ENCODE measurements at regions not wholly inside any gene's neighbourhood (a gene's known extent, or its start where the extent isn't known, plus 50 kb on each side); places are given as distances from the start of the nearest gene placed in this dataset.

GRCh38 chr22:47608421-47608820 is 846.0 kb downstream of the TBC1D22A start:
- no peak for TF ChIP-seq POLR2A (IDR thresholded peaks at IDR 0.05)
- TF ChIP-seq, protein P1, sequence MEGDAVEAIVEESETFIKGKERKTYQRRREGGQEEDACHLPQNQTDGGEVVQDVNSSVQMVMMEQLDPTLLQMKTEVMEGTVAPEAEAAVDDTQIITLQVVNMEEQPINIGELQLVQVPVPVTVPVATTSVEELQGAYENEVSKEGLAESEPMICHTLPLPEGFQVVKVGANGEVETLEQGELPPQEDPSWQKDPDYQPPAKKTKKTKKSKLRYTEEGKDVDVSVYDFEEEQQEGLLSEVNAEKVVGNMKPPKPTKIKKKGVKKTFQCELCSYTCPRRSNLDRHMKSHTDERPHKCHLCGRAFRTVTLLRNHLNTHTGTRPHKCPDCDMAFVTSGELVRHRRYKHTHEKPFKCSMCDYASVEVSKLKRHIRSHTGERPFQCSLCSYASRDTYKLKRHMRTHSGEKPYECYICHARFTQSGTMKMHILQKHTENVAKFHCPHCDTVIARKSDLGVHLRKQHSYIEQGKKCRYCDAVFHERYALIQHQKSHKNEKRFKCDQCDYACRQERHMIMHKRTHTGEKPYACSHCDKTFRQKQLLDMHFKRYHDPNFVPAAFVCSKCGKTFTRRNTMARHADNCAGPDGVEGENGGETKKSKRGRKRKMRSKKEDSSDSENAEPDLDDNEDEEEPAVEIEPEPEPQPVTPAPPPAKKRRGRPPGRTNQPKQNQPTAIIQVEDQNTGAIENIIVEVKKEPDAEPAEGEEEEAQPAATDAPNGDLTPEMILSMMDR (IDR thresholded peaks at IDR 0.05): no peak
- no peak for TF ChIP-seq EP300 (IDR thresholded peaks at IDR 0.05)
